ENCODE measurements at regions not wholly inside any gene's neighbourhood (a gene's known extent, or its start where the extent isn't known, plus 50 kb on each side); places are given as distances from the start of the nearest gene placed in this dataset.

GRCh38 chr2:223457301-223457700 is 144.9 kb downstream of the SCG2 start:
- no peak overlapping the region for H2AFZ ChIP-seq (ENCODE audit: low read length)
- 87% methylated on average over 2 of the region's 2 CpGs; no CpG with 5 or more reads in 1 of the 2 experiments for WGBS, 2 experiments (ENCODE audit: extremely low coverage in 1 of 2, insufficient coverage in 1 of 2, insufficient read length in 1 of 2, insufficient replicate concordance in 2 of 2, low coverage in 1 of 2, low lambda C conversion rate in 2 of 2, missing lambda C conversion rate in 1 of 2)
- no peak for FAIRE-seq
- TF ChIP-seq CTBP2 (IDR thresholded peaks at IDR 0.05; ENCODE audit: borderline replicate concordance, insufficient read depth, insufficient read length, low read length) (no peak), SAP30 (IDR thresholded peaks at IDR 0.05; ENCODE audit: insufficient read depth, insufficient replicate concordance, low read length) (no peak), KDM1A (IDR thresholded peaks at IDR 0.05; ENCODE audit: borderline replicate concordance, low read length) (no peak), POU5F1 (IDR thresholded peaks at IDR 0.05; ENCODE audit: low read depth, low read length) (no peak), KDM5A (IDR thresholded peaks at IDR 0.05; ENCODE audit: low read length) (no peak), SIN3A (conservative IDR thresholded peaks at IDR 0.05 in 1 of 2, IDR thresholded peaks at IDR 0.05 in 1 of 2; ENCODE audit: low read depth in 1 of 2, low read length in 2 of 2) (no peak), EGR1 (IDR thresholded peaks at IDR 0.05; ENCODE audit: borderline replicate concordance, low read depth, low read length) (no peak), ASH2L (IDR thresholded peaks at IDR 0.05; ENCODE audit: low read length) (no peak), JUND (IDR thresholded peaks at IDR 0.05; ENCODE audit: low read length) (no peak), SRF (IDR thresholded peaks at IDR 0.05; ENCODE audit: low read depth, low read length) (no peak), NRF1 (IDR thresholded peaks at IDR 0.05; ENCODE audit: low read depth, low read length) (no peak)
- TF ChIP-seq, protein P1, sequence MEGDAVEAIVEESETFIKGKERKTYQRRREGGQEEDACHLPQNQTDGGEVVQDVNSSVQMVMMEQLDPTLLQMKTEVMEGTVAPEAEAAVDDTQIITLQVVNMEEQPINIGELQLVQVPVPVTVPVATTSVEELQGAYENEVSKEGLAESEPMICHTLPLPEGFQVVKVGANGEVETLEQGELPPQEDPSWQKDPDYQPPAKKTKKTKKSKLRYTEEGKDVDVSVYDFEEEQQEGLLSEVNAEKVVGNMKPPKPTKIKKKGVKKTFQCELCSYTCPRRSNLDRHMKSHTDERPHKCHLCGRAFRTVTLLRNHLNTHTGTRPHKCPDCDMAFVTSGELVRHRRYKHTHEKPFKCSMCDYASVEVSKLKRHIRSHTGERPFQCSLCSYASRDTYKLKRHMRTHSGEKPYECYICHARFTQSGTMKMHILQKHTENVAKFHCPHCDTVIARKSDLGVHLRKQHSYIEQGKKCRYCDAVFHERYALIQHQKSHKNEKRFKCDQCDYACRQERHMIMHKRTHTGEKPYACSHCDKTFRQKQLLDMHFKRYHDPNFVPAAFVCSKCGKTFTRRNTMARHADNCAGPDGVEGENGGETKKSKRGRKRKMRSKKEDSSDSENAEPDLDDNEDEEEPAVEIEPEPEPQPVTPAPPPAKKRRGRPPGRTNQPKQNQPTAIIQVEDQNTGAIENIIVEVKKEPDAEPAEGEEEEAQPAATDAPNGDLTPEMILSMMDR (IDR thresholded peaks at IDR 0.05; ENCODE audit: control extremely low read depth in 1 of 3, insufficient read depth in 1 of 3, low read depth in 1 of 3, low read length in 3 of 3) = no peak

More at GRCh38 chr2:223457301-223457700, 144.9 kb downstream of the SCG2 start:
- peaks cover 0 to 1% (median 0%) of the 10 kb centered on the region in 4 experiments; a peak in 1 of 7 replicates for H3K27me3 ChIP-seq (replicated peaks in 1 of 4; ENCODE audit: control insufficient read depth in 3 of 4, extremely low read depth in 1 of 4, insufficient read depth in 3 of 4, low read length in 3 of 4)
- no peaks in the 10 kb centered on the region for H3K23me2 ChIP-seq (ENCODE audit: low read depth, low read length)
- no peaks in the 10 kb centered on the region for H3K79me2 ChIP-seq (ENCODE audit: control insufficient read depth in 1 of 2, insufficient read depth in 2 of 2, low read length in 2 of 2)
- H3K14ac ChIP-seq (ENCODE audit: insufficient read length) = no peak overlapping the region
- no peak overlapping the region for H2BK15ac ChIP-seq (ENCODE audit: low read length)
- H3K4me2 ChIP-seq (ENCODE audit: insufficient read depth in 1 of 2, low read depth in 2 of 2, low read length in 2 of 2) = no peak overlapping the region
- no peaks in the 10 kb centered on the region for H3K36me3 ChIP-seq (ENCODE audit: control insufficient read depth in 2 of 4, insufficient read depth in 4 of 4, low read length in 3 of 4)
- H3K4me1 ChIP-seq (replicated peaks in 1 of 4; ENCODE audit: control insufficient read depth in 3 of 4, insufficient read depth in 4 of 4, low read length in 3 of 4) = no peaks in the 10 kb centered on the region
- H3K9ac ChIP-seq (replicated peaks in 1 of 4; ENCODE audit: extremely low read depth in 1 of 4, low read depth in 3 of 4, low read length in 3 of 4) = no peak overlapping the region
- H4K8ac ChIP-seq (ENCODE audit: extremely low read depth, insufficient read depth, low read length) = no peak overlapping the region
- H4K5ac ChIP-seq (ENCODE audit: insufficient read length, low read depth, low read length) = no peak overlapping the region
- POLR2A ChIA-PET (ENCODE audit: partially characterized antibody) = no interaction called here
- no peaks in the 10 kb centered on the region for H3K79me1 ChIP-seq (ENCODE audit: low read depth, low read length)
- no peak overlapping the region for H2BK12ac ChIP-seq (ENCODE audit: low read depth, low read length)
- no peaks in the 10 kb centered on the region for H3K9me3 ChIP-seq (ENCODE audit: insufficient read depth in 2 of 2, low read depth in 1 of 2, low read length in 1 of 2)
- no peak overlapping the region for H3K27ac ChIP-seq (ENCODE audit: low read depth, low read length)
- H2BK120ac ChIP-seq (replicated peaks; ENCODE audit: low read depth, low read length) = no peak overlapping the region
- no peak for DNase-seq (ENCODE audit: low read depth in 1 of 2, low spot score in 2 of 2)
- H2BK5ac ChIP-seq (ENCODE audit: low read depth, low read length) = no peak overlapping the region
- H3K18ac ChIP-seq (ENCODE audit: extremely low read depth, low read length) = no peak overlapping the region
- H4K91ac ChIP-seq (replicated peaks; ENCODE audit: insufficient read length, low read length) = no peak overlapping the region
- H3K56ac ChIP-seq (replicated peaks; ENCODE audit: insufficient read length, low read depth, low read length) = no peak overlapping the region
- H3K4ac ChIP-seq (replicated peaks; ENCODE audit: insufficient read length, low read depth, low read length) = no peak overlapping the region
- CTCF ChIA-PET (ENCODE audit: partially characterized antibody) = interaction anchor here (1.1 to 2.5 kb wide), 4 partner anchors 9 to 404 kb away, joined by 3 to 9 read pairs (median 4); no protein-coding TSS in a partner anchor
- H2AK5ac ChIP-seq (ENCODE audit: low read depth, low read length) = no peak overlapping the region
- H2BK20ac ChIP-seq (ENCODE audit: low read length) = no peak overlapping the region
- no peak overlapping the region for H3K4me3 ChIP-seq (ENCODE audit: extremely low read depth in 1 of 4, insufficient read depth in 2 of 4, low read depth in 3 of 4, low read length in 4 of 4)
- H4K20me1 ChIP-seq (replicated peaks in 1 of 2; ENCODE audit: control insufficient read depth in 1 of 2, insufficient read depth in 2 of 2, low read length in 2 of 2) = no peaks in the 10 kb centered on the region
- no peak overlapping the region for H3K23ac ChIP-seq (ENCODE audit: insufficient read length)

Measured in H1 (cell line).